ENCODE measurements at regions not wholly inside any gene's neighbourhood (a gene's known extent, or its start where the extent isn't known, plus 50 kb on each side); places are given as distances from the start of the nearest gene placed in this dataset.

DNA sequence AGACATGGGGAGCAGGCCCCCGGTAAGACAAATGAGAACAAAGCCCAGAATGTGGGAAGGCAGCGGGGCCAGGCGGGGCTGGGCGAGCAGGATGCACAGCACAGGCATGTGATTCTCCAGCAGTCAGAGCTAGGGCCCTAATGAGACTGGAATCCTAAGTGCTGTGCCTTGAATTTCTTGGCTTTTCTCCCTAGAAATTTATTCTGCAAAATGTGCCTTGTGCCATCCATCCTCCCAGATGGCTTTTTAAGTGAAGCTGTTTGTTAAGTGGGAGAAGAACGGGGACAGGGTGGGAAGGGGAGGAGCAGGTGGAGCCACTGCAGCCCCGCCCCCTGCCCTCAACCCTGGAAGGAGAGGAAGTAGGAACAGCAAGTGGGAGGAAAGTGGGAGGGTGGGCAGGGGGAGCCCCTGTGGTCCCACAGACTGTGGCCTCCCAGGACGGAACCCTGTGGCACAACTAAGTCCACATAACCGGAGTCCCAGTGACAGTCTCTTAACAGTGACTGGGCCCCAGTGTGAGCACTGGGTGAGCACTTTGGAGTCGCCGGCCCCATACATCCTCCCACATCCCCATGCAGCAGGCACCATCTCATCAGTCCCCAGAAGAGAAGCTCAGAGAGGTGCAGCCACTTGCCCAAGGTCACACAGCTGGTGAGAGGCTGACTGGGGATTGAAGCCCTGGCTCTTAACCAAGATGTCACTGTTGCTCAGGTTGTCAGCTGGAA is 216.9 kb downstream of the MATN1 start:
- H3K9me3 ChIP-seq (ENCODE audit: control insufficient read depth in 2 of 2, low read length in 2 of 2): peaks cover 0 to 3% of the 10 kb centered on the region in 2 donors
- H3K27me3 ChIP-seq (ENCODE audit: control insufficient read depth in 1 of 2, insufficient read depth in 2 of 2, low read length in 2 of 2): peaks cover 3 to 6% of the 10 kb centered on the region in 2 donors
- H3K4me1 ChIP-seq (ENCODE audit: control insufficient read depth, insufficient read depth, low read length): no peaks in the 10 kb centered on the region
- H3K27ac ChIP-seq (ENCODE audit: low read length): no peak overlapping the region
- H3K36me3 ChIP-seq (ENCODE audit: control insufficient read depth in 2 of 2, insufficient read depth in 2 of 2, low read length in 2 of 2): no peaks in the 10 kb centered on the region
- no peak overlapping the region for H3K9ac ChIP-seq (ENCODE audit: low read length in 2 of 2)
- no peak overlapping the region for H3K4me3 ChIP-seq (ENCODE audit: low read length in 2 of 2)

DNA sequence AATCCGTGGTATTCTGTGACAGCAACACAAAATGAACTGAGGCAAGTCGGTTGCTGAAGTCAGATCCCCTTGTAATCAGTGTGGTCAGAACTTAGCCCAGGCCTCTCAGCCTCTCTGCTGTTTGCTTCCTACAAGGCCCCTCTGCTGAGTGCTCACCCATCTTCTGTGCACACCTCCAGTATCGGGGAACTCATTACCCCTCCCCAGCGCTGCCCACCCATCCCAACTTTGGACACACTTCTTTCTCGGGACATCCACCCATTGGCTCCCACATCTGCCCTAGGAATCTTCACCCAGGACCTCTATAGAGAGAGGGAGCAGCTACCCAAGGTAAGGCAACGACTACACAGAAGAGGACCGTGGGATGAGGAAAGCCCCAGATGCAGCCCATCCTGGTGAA is 217.5 kb downstream of the MATN1 start:
- peaks cover 0 to 3% of the 10 kb centered on the region in 2 donors for H3K9me3 ChIP-seq (ENCODE audit: control insufficient read depth in 2 of 2, low read length in 2 of 2)
- no peaks in the 10 kb centered on the region for H3K4me1 ChIP-seq (ENCODE audit: control insufficient read depth, insufficient read depth, low read length)
- H3K27me3 ChIP-seq (ENCODE audit: control insufficient read depth in 1 of 2, insufficient read depth in 2 of 2, low read length in 2 of 2): peaks cover 3 to 6% of the 10 kb centered on the region in 2 donors
- H3K4me3 ChIP-seq (ENCODE audit: low read length in 2 of 2): no peak overlapping the region
- no peaks in the 10 kb centered on the region for H3K36me3 ChIP-seq (ENCODE audit: control insufficient read depth in 2 of 2, insufficient read depth in 2 of 2, low read length in 2 of 2)
- H3K9ac ChIP-seq (ENCODE audit: low read length in 2 of 2): no peak overlapping the region
- H3K27ac ChIP-seq (ENCODE audit: low read length): no peak overlapping the region

DNA sequence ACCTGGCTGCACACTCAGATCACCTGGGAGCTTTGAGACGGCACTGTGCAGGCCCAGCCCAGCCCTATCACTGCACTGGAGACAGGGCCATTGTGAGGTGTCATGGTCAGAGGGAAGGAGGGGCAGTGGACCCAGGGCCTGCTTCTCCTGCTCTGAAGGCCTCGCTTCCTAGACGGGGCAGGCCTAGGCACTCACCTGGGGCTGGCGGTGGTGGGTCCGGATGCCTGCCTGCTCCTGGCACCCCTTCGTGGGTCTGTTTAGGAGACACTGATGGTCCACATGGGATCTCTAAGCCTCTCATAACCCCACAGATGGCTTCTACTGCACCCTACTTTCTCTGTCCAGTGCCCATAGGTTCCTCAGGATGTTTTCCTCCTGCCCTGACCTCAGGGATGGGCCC is 230.9 kb downstream of the MATN1 start:
- Histone ChIP-seq H3K9ac (ENCODE audit: low read length in 2 of 2) (no peak overlapping the region), H3K4me1 (ENCODE audit: control insufficient read depth, insufficient read depth, low read length) (no peaks in the 10 kb centered on the region), H3K9me3 (ENCODE audit: control insufficient read depth in 2 of 2, low read length in 2 of 2) (no peaks in the 10 kb centered on the region), H3K27me3 (ENCODE audit: control insufficient read depth in 1 of 2, insufficient read depth in 2 of 2, low read length in 2 of 2) (no peaks in the 10 kb centered on the region), H3K4me3 (ENCODE audit: low read length in 2 of 2) (no peak overlapping the region), H3K36me3 (ENCODE audit: control insufficient read depth in 2 of 2, insufficient read depth in 2 of 2, low read length in 2 of 2) (no peaks in the 10 kb centered on the region), H3K27ac (ENCODE audit: low read length) (no peak overlapping the region)

DNA sequence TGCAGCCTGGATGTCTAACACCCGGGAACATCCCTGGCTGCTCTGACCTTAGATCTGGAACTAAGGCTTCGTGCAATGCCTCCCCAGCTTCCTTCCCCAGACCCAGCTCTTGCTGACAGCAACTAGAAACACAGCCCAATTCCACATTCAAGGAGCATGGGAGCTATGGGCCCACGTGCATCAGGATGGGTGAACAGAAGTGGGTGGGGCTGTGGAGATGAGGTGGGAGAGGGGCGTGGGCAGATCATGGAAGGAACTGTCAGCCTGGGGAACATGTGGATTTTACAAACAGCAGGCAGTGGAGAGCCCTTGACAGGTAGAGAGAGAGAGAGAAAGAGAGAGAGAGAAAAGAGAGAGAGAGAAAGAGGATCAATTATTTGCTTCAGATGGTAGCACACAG is 231.6 kb downstream of the MATN1 start:
- no peaks in the 10 kb centered on the region for H3K4me1 ChIP-seq (ENCODE audit: control insufficient read depth, insufficient read depth, low read length)
- no peak overlapping the region for H3K9ac ChIP-seq (ENCODE audit: low read length in 2 of 2)
- H3K36me3 ChIP-seq (ENCODE audit: control insufficient read depth in 2 of 2, insufficient read depth in 2 of 2, low read length in 2 of 2): no peaks in the 10 kb centered on the region
- no peak overlapping the region for H3K27ac ChIP-seq (ENCODE audit: low read length)
- no peak overlapping the region for H3K4me3 ChIP-seq (ENCODE audit: low read length in 2 of 2)
- H3K27me3 ChIP-seq (ENCODE audit: control insufficient read depth in 1 of 2, insufficient read depth in 2 of 2, low read length in 2 of 2): no peaks in the 10 kb centered on the region
- H3K9me3 ChIP-seq (ENCODE audit: control insufficient read depth in 2 of 2, low read length in 2 of 2): no peaks in the 10 kb centered on the region

DNA sequence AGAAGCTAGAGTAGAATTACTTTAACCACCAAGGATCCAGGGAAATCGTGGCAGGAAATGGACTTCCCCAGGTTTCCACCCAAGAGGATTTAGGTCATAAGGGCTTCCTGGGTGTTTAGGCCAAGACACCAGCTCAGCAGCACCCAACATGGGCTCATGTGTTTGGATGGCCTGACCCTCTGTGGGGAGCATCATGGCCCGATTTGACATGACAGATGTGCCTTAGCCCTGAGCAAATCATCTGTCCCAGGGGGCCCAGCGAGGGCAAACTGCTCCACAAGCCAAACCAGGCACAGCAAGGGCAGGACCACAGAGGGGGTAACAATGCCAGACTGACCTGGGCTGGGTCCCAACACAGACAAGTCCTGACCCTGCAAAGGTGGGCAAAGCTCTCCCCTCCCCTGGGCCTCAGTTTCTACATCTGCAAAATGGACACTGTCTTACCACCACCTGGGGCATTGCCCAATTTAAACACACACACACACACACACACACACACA is 232.8 kb downstream of the MATN1 start:
- Histone ChIP-seq H3K27me3 (ENCODE audit: control insufficient read depth in 1 of 2, insufficient read depth in 2 of 2, low read length in 2 of 2) (peaks cover 0 to 5% of the 10 kb centered on the region in 2 donors), H3K9me3 (ENCODE audit: control insufficient read depth in 2 of 2, low read length in 2 of 2) (no peaks in the 10 kb centered on the region), H3K27ac (ENCODE audit: low read length) (no peak overlapping the region), H3K9ac (ENCODE audit: low read length in 2 of 2) (no peak overlapping the region), H3K4me1 (ENCODE audit: control insufficient read depth, insufficient read depth, low read length) (no peaks in the 10 kb centered on the region), H3K36me3 (ENCODE audit: control insufficient read depth in 2 of 2, insufficient read depth in 2 of 2, low read length in 2 of 2) (no peaks in the 10 kb centered on the region), H3K4me3 (ENCODE audit: low read length in 2 of 2) (no peak overlapping the region)

DNA sequence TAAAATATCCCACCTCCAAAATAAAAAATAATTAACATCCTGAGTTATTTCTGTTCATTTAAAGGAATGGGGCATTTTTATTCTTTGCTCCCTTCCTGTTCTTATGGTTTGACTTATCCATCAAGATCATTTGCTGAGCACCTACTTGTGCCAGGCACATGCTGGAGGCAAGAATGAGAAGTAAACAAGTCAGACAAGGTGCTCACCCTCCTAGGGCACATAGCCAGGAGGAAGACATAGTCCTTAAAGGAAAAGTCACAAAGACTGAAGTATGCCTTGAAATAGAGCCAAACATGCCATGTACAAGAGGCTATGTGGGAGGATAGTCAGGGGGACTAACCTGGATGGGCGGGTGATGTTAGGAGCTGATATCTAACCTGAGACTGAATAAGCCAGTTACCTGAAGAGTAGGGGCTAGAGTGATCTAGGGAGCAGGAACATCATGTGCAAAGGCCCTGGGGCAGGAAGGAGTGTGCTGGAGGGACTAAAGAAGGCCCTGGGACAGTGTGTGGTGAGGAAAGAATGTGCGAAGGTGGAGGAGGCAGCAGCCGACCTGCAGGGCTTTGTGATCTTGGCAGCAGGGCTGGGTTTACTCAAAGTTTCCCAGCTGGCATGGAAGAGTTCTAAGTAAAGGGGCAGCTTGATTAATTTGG is 233.5 kb downstream of the MATN1 start:
- no peak overlapping the region for H3K4me3 ChIP-seq (ENCODE audit: low read length in 2 of 2)

DNA sequence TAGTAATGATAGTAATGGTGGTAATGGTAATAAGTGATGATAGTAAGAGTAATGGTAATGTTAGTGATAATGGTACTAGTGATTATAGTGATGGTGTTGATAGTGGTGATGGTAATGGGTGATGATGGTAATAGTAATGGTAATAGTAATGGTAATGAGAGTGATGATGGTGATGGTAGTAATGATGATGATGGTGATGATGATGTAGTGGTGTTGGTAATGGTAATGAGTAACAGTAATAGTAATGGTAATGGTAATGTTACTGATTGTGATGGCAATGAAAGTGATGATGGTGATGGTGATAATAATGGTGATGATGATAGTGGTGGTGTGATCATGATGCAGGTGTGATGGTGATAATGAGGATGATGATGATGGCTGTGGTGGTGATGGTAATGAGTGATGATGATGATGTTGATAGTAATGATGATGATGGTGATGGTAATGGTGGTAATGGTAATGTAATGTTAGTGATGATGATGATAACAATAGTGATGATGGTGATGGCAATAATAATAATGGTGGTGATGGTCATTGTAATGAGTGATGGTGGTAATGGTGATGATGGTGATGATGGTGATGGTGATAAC is 235.0 kb downstream of the MATN1 start:
- H3K36me3 ChIP-seq (ENCODE audit: control insufficient read depth in 2 of 2, insufficient read depth in 2 of 2, low read length in 2 of 2): no peaks in the 10 kb centered on the region
- no peak overlapping the region for H3K27ac ChIP-seq (ENCODE audit: low read length)
- H3K27me3 ChIP-seq (ENCODE audit: control insufficient read depth in 1 of 2, insufficient read depth in 2 of 2, low read length in 2 of 2): peaks cover 2 to 5% of the 10 kb centered on the region in 2 donors
- H3K4me1 ChIP-seq (ENCODE audit: control insufficient read depth, insufficient read depth, low read length): no peaks in the 10 kb centered on the region
- H3K9me3 ChIP-seq (ENCODE audit: control insufficient read depth in 2 of 2, low read length in 2 of 2): peaks cover 1 to 4% of the 10 kb centered on the region in 2 donors
- H3K9ac ChIP-seq (ENCODE audit: low read length in 2 of 2): no peak overlapping the region
- no peak overlapping the region for H3K4me3 ChIP-seq (ENCODE audit: low read length in 2 of 2)

More for the DNA sequence above, 233.5 kb downstream of the MATN1 start:
- H3K36me3 ChIP-seq (ENCODE audit: control insufficient read depth in 2 of 2, insufficient read depth in 2 of 2, low read length in 2 of 2): no peaks in the 10 kb centered on the region
- H3K27me3 ChIP-seq (ENCODE audit: control insufficient read depth in 1 of 2, insufficient read depth in 2 of 2, low read length in 2 of 2): peaks cover 1 to 5% of the 10 kb centered on the region in 2 donors
- H3K9ac ChIP-seq (ENCODE audit: low read length in 2 of 2): no peak overlapping the region
- H3K9me3 ChIP-seq (ENCODE audit: control insufficient read depth in 2 of 2, low read length in 2 of 2): no peaks in the 10 kb centered on the region
- no peaks in the 10 kb centered on the region for H3K4me1 ChIP-seq (ENCODE audit: control insufficient read depth, insufficient read depth, low read length)
- no peak overlapping the region for H3K27ac ChIP-seq (ENCODE audit: low read length)

DNA sequence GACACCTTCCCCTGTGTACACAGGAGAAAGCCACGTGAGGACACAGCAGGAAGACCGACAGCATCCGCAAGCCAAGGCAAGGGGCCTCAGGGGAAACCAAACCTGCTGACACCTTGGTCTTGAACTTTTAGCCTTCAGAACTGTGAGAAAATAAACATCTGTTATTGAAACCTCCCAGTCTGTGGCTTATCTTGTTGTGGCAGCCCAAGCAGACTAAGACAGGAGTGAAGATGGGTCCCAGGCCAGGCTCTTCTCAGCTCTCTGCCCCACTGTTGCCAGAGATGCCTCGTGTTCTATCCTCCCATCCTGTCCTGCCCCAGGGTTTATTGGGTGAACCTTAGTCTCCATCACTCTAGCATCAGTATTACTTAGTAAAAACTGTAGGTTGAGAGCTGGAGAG is 236.3 kb downstream of the MATN1 start:
- no peaks in the 10 kb centered on the region for H3K36me3 ChIP-seq (ENCODE audit: control insufficient read depth in 2 of 2, insufficient read depth in 2 of 2, low read length in 2 of 2)

DNA sequence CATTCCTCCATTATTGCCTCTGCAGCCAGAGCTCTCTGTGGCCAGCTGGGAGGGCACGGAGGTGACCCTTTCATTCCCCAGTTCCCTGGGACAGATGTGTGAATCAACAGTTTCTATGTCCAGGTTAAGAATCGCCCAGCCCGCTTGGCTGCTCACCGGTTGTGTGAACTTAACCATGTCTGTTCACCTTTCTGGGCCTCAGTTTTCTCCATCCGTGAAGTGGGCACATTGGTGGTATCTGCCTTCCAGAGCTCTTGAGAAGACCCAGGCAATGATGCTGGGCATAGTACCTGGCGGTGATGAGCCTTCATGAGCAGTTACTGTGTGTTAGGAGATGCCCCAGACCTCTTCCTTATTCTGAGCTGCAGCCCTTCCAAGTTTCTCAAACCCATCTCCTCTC is 238.3 kb downstream of the MATN1 start:
- no peak overlapping the region for H3K27ac ChIP-seq (ENCODE audit: low read length)
- H3K4me1 ChIP-seq (ENCODE audit: control insufficient read depth, insufficient read depth, low read length): no peaks in the 10 kb centered on the region
- H3K36me3 ChIP-seq (ENCODE audit: control insufficient read depth in 2 of 2, insufficient read depth in 2 of 2, low read length in 2 of 2): no peaks in the 10 kb centered on the region
- H3K4me3 ChIP-seq (ENCODE audit: low read length in 2 of 2): no peak overlapping the region
- no peak overlapping the region for H3K9ac ChIP-seq (ENCODE audit: low read length in 2 of 2)
- peaks cover 13 to 32% of the 10 kb centered on the region in 2 donors for H3K9me3 ChIP-seq (ENCODE audit: control insufficient read depth in 2 of 2, low read length in 2 of 2)
- H3K27me3 ChIP-seq (ENCODE audit: control insufficient read depth in 1 of 2, insufficient read depth in 2 of 2, low read length in 2 of 2): peaks cover 4 to 10% of the 10 kb centered on the region in 2 donors

More for the DNA sequence above, 236.3 kb downstream of the MATN1 start:
- H3K4me1 ChIP-seq (ENCODE audit: control insufficient read depth, insufficient read depth, low read length): no peaks in the 10 kb centered on the region
- no peak overlapping the region for H3K27ac ChIP-seq (ENCODE audit: low read length)
- peaks cover 2 to 5% of the 10 kb centered on the region in 2 donors for H3K27me3 ChIP-seq (ENCODE audit: control insufficient read depth in 1 of 2, insufficient read depth in 2 of 2, low read length in 2 of 2)
- H3K9me3 ChIP-seq (ENCODE audit: control insufficient read depth in 2 of 2, low read length in 2 of 2): peaks cover 9 to 12% of the 10 kb centered on the region in 2 donors
- no peak overlapping the region for H3K9ac ChIP-seq (ENCODE audit: low read length in 2 of 2)
- H3K4me3 ChIP-seq (ENCODE audit: low read length in 2 of 2): no peak overlapping the region

DNA sequence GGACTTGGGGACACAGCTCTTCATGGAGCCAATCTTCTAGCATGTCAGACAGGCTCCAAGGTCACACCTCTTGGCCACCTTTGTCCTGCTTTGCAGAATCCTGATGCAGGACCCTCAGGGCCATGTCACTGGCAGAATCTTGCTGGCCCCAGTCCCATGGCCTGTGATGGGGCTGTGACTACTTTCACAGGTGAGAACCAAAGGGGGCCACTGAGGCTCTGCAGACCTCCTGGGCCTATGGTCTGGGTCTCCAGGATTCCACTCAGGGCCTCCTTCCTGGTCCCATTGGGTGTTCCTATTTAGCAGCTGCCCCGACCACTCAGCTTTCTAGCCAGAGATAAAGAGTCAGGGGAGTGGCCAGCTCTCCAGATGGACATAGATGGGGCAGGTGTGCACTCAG is 238.7 kb downstream of the MATN1 start:
- no peak overlapping the region for H3K9ac ChIP-seq (ENCODE audit: low read length in 2 of 2)
- no peak overlapping the region for H3K4me3 ChIP-seq (ENCODE audit: low read length in 2 of 2)
- peaks cover 13 to 33% of the 10 kb centered on the region in 2 donors for H3K9me3 ChIP-seq (ENCODE audit: control insufficient read depth in 2 of 2, low read length in 2 of 2)

More for the DNA sequence above, 238.7 kb downstream of the MATN1 start:
- Histone ChIP-seq H3K27ac (ENCODE audit: low read length) (no peak overlapping the region), H3K4me1 (ENCODE audit: control insufficient read depth, insufficient read depth, low read length) (no peaks in the 10 kb centered on the region), H3K27me3 (ENCODE audit: control insufficient read depth in 1 of 2, insufficient read depth in 2 of 2, low read length in 2 of 2) (peaks cover 4 to 11% of the 10 kb centered on the region in 2 donors), H3K36me3 (ENCODE audit: control insufficient read depth in 2 of 2, insufficient read depth in 2 of 2, low read length in 2 of 2) (no peaks in the 10 kb centered on the region)
